Body of pancreas (tissue), 4 donors: ENCODE measurements at regions not wholly inside any gene's neighbourhood (a gene's known extent, or its start where the extent isn't known, plus 50 kb on each side); places are given as distances from the start of the nearest gene placed in this dataset.

Experiments used
- CTCF ChIP-seq, 7 experiments: fragments of 450-650 bp in 4 of 7; fragments of 200-600 bp in 3 of 7; sonication (generic) in 3 of 7; IDR thresholded peaks; one replicate each; pipeline ENCODE4 v1.5.1; 2016 to 2019; ENCODE audit warnings: antibody characterized with exemption in 7 of 7
- POLR2A ChIP-seq, 3 donors: fragments of 450-650 bp; IDR thresholded peaks; one replicate each; pipeline ENCODE4 v1.6.1; 2016; ENCODE audit warnings: antibody characterized with exemption in 3 of 3, mild to moderate bottlenecking in 2 of 3

GRCh38 chr5:153236319-153236718 is 254.2 kb upstream of the GRIA1 start:
- TF ChIP-seq CTCF (IDR thresholded peaks at IDR 0.05), result no peak
- TF ChIP-seq POLR2A (IDR thresholded peaks at IDR 0.05), result no peak
